ENCODE measurements at regions not wholly inside any gene's neighbourhood (a gene's known extent, or its start where the extent isn't known, plus 50 kb on each side); places are given as distances from the start of the nearest gene placed in this dataset.
A peak's percentile ranks its signal among the peaks of the same experiment; 100 is the strongest.
"Not testable (repeated sequence)": the region's sequence is repeated elsewhere in the genome, so short reads cannot be mapped to it uniquely, and the experiment has no call there.

GRCh38 chr10:63675171-63675570 is 154.0 kb downstream of the REEP3 start:
- DNase-seq: no peak

DNA sequence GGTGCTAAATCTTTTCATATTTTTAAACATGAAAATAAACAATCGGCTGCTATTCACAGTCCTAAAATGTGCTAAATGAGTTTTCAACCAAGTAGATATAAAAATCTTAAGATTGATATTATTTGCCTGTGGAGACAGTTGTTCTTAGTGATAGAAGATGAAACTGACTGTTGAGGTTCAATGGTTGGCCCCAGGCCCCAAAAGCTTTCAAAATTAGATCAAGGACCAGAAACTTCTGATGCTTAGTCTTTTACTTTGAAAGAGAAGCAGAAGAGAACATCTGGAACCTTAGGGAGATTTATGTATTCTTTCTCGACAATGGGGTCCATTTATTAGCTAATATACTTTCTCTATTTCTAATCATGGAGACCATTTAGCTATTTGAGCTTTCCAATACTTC is 155.8 kb downstream of the REEP3 start:
- no peak for DNase-seq

DNA sequence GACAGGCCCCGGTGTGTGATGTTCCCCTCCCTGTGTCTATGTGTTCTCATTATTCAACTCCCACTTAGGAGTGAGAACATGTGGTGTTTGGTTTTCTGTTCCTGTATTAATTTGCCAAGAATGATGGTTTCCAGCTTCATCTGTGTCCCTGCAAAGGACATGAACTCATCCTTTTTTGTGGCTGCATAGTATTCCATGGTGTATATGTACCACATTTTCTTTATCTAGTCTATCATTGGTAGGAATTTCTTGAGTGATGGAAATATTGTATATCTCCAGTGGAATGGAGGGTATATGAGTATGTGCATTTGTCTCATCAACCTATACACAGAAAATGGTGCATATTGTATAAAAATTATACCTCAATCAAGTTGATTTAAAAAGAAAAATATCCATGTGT is 159.3 kb downstream of the REEP3 start:
- DNase-seq: not testable (repeated sequence)

DNA sequence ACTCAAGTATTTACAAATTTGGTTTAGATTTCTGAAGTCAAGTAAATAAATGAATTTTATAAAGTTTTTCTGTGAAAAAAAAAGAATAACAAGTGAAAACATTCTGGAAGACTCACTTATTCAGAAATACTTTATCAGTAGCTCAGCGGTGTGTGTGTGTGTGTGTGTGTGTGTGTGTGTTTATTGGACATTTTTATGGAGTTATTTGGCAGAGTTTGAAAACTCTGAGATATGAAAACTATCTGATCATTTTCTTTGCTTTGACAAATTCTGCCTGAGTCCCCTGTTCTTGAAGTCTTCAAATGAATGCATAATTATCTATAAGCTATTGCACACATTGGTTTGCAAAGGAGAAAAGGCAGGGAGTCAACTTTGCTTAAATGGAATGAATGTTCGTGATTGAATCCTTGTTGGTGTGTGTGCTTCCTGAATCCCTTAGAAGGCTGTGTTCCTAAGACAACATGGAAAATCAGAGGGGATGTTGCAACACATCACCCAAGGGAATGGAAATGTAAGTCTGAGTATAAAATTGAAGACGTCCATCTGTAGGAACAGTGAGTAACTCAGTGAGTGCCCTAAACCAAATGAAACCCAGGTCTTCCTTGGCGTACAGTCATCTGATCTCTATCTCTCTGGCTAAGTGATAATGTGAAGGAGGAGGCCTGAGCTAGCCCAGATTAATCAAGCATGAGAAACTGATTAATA is 160.9 kb downstream of the REEP3 start:
- DNase-seq: no peak

- DNase-seq: not testable (repeated sequence)
Observed at GRCh38 chr10:63682698-63683052, 161.5 kb downstream of the REEP3 start.

DNA sequence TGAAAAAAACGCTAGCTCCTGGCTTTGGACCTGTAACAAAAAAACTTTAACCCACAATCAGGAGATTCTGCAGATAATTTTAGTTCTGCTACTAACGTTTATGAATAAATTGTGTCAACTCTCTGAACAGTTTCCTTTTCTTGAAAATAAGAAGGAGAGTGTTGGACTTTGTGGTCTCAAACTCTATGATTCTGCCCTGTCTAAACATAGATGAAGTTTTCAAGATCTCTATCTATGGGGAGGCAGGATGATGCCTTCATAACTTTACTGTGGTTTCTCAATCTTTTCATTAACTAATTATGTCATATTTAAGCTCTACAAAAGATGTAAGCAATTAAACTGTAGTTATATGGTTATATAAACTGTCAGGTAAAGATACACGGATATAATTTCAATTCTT is 162.0 kb downstream of the REEP3 start:
- no peak for DNase-seq

DNA sequence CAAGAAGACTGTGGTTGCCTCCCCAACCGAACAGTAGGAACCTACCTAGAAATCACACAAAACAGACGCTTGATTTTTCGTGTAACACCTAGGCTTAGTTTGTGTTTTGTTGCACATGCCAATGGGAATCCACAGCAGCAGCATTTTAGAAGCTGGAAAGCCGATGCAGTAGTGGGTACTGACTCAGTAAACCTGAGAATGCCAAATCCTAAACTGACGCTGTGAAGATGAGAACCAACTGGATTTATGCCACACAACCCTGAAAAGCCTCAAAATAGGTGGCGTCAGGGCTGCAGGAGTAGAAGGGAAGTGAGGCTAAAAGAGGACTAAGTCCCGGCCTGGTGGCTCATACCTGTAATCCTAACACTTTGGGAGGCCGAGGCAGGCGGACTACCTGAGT is 162.5 kb downstream of the REEP3 start:
- DNase-seq: no peak

- DNase-seq: no peak
Observed at GRCh38 chr10:63684257-63684936, 163.2 kb downstream of the REEP3 start.

DNA sequence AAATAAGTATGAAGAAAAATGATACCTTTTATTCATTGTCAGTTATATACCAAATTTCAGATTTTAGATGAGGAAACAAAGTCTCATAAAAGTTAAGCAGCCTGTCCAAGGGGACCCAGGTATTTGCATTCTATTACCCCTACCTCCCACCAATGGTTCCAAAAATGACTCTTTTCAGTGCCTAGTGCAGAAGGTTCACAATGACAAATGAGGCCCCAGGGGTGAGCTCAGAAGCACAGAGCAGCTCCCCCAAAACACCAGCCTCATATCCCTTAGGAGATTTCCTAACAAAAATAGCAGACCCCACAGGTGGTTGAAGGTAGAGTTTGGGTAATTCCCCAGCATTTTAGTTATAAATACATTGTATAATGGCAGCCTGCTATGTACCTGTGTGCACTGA is 168.6 kb downstream of the REEP3 start:
- DNase-seq: no peak

DNA sequence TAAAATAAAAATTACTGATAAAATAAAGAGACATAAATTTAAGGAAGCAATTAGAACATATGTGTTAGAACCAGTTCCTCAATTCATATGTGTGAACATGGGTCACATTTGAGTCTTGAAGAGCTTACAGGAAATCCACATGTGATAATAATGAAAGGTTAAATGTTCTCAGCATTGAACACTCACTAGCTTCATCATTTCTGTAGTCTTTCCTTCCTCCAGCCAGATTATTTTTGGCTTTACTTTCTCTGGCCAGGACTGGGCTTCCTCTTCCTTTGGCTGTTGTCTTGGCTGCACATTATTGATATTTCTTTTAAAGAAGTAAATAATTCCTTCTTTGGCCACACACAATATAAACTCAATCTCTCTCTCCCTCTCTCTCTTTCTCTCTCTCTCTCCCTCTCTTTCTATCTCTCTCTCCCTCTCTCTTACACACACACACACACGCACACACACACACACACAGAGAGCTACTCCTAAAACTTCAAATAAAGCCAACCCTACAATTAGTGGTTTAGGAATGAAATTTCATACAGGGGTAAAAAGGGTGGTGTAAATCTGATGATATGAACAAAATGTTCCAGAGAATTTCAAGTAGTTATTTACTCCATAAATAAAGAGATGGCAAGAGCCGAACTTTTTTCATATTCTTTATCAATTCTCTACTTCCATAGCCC is 171.2 kb downstream of the REEP3 start:
- no peak for DNase-seq

GRCh38 chr10:63693021-63693420 is 171.8 kb downstream of the REEP3 start:
- DNase-seq: not testable (repeated sequence)

DNA sequence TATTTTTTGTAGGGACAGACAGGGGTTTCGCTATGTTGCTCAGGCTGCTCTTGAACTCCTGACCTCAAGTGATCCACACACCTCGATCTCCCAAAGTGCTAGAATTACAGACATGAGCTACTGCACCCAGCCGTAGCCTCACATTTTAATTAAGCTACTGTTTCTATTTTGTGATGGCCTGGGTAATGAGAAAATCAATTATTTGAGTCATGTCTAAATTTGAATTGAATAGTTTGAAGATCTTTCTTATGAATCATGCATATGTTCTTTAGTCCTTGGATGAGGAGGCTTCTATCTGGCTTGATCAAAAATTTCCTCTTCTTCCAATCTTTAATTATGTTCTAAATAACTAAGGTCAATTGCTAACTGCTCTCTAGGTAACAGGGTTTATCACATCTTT is 175.0 kb downstream of the REEP3 start:
- DNase-seq: no peak

DNA sequence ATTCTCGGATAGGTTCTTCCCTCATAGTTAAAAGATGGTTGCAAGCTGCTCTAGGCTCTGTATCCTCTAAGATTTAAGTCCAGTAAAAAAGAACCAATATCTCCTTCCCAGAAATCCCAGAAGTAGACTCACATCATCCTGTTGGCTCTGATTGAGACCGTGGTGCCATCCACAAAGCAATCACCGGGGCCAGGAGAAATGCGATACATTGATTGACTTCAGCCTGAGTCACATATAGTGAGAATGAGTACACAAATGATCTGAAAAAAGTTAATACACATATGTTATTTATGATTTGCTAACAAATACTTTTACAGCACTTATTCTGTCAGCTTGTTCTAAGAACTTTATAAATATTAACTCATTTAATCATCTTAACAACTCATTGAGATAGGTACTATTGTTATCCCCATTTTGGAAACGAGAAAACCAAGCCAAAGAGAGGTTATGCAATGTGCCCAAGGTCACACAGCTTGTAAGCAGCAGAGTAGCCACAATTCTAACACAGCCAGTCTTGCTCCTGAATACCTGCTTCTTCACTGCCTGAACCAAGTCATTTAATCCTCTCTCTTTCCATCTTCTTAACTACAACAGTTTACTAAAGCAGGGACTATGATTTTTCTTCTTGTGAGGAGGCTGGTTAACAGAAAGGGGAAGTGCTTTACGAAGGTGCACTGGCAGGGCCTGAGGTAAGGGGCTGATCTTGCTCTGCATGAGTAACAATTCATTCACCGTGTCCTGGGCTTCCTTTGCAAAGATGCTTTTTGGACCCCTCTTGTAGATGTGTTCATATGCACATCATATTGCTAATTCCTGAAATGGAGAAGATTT is 177.0 kb downstream of the REEP3 start:
- DNase-seq: no peak

DNA sequence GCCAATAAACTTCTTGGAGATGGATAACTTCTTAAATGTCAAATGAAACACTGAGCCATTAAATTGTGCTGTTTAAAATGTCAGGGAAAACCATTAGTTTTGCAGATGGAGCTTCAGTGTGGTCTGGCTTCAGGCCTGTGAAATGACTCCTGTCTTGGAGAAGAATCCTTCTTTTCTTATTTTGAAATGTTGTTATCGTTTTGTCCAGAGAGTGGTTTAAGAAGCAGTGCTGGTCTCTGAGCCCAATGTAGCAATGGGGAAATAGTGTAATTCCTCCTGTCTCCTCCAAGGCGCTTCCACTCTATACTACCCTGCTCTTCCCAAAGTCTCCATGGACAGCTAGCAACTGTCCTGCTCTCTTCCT is 177.6 kb downstream of the REEP3 start:
- no peak for DNase-seq

- DNase-seq: no peak
Observed at GRCh38 chr10:63699785-63700613, 178.8 kb downstream of the REEP3 start.

GRCh38 chr10:63700631-63701156 is 179.5 kb downstream of the REEP3 start:
- no peak for DNase-seq

DNA sequence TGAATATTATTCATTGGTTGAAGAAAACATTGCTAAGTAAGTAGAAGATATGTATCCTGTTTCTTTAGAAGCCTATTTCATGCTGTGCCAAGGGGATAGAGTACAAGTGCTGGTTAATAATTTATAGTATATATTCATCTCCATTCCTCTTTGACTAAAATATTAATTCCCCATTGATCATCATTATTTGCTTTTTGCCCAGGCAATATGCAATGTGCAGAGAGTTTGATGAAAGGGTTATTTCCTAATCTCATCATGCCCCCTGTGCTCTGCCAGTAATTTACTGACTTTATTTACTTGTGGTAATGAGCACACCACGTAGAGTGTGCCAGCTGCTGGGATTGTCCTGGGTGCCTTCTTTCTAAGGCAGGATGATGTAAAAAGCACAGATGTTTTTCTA is 180.9 kb downstream of the REEP3 start:
- peak; percentile 10 for DNase-seq

DNA sequence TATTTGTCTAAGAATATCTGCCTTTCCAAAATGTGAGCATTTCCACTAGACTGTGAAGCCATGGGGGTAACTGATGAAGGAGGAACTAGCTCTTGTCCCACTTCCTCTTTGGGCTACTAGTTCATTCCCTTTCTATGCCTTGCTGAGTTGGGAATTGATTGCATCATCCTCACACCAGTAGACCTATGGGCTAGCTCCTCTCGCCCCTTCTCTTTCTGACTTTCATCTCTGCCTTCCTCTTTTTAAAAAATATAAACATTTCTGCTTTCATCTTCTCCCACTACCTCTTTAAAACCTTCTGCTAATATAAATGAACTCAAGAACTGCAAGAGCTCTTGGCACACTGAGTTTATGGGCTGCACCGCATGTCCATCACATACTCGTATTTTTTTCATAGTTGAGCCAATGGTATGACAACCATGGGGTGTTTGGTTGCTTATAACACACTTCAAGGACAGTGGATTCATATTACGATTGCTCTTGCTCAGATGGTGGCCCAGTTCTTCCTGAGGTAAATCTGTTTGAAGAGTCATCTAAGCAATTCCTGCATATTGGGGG is 182.0 kb downstream of the REEP3 start:
- no peak for DNase-seq

DNA sequence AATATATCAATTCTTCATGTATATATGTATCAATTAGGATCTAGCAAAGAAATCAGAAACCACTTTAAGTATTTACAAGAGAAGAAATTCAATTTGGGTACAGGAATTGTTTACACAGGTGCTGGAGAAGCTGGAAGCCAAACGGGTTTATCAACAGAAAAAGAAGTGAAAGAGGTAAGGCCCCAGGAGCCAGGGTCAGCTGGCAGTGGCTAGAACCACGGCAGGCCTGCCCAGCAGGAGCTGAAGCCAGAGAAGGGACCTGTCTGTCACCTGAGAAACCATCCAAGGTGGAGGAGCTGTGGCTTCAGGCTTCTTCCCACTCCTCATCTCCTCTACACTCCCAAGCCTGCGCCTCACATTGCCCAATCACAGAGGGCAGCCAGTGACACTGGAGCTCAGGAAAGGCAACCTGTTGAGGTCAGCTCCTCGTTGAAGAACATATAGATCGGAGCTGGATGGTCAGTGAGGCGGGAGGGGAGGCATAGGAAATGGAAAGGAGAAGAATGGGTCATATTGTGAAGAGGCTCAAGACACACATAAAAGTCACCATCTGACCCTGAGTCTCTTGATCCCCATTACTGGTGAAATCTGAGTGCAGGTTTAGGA is 182.6 kb downstream of the REEP3 start:
- DNase-seq: no peak

- no peak for DNase-seq
Observed at GRCh38 chr10:63707254-63707910, 186.2 kb downstream of the REEP3 start.

- no peak for DNase-seq
Observed at GRCh38 chr10:63708421-63708820, 187.2 kb downstream of the REEP3 start.
